Breast epithelium (tissue), 3 donors: ENCODE measurements at regions not wholly inside any gene's neighbourhood (a gene's known extent, or its start where the extent isn't known, plus 50 kb on each side); places are given as distances from the start of the nearest gene placed in this dataset.

Experiments
- CTCF ChIP-seq, 3 donors: fragments of 450-650 bp; IDR thresholded peaks; one replicate each; pipeline ENCODE4 v1.5.1; 2016 to 2017; ENCODE audit warnings: antibody characterized with exemption in 3 of 3, mild to moderate bottlenecking in 3 of 3, moderate library complexity in 3 of 3
- POLR2A ChIP-seq: fragments of 450-650 bp; IDR thresholded peaks from one replicate; pipeline ENCODE4 v1.6.1; 2016; ENCODE audit warnings: antibody characterized with exemption, mild to moderate bottlenecking, moderate library complexity

GRCh38 chr2:200220251-200220650, 86.2 kb upstream of the SPATS2L start:
- TF ChIP-seq POLR2A (no peak), CTCF (IDR thresholded peaks at IDR 0.05) (no peak)
